PC-3 (cell line): ENCODE measurements at regions not wholly inside any gene's neighbourhood (a gene's known extent, or its start where the extent isn't known, plus 50 kb on each side); places are given as distances from the start of the nearest gene placed in this dataset.

Source experiments
- ATAC-seq: fragments of 200-7000 bp; cut with Tn5 transposase; 2 replicates; pipeline ENCODE4 v1.9.1; 2020; ENCODE audit warnings: mild to moderate bottlenecking, moderate library complexity
- BruUV-seq: library from RNA; stranded (reverse); fragments of 400-500 nt; replicated peaks from 2 replicates; lab custom pipeline; 2021; lab: Mats Ljungman, UMichigan
- CTCF ChIA-PET: fragments of 300-600 bp; sonication (Branson Sonifier 250); formaldehyde crosslinking; loops from one replicate; lab custom pipeline; 2022; ENCODE audit warnings: antibody characterized with exemption; lab: Charles Lee
- POLR2A ChIA-PET: fragments of 300-600 bp; sonication (Branson Sonifier 250); formaldehyde crosslinking; loops from one replicate; lab custom pipeline; 2022; ENCODE audit warnings: antibody characterized with exemption; ENCODE audit not compliant: unreplicated experiment; lab: Charles Lee
- DNase-seq: peaks from one replicate; pipeline ENCODE4 v3.0.0-alpha.2; 2015
- H2AFZ ChIP-seq: fragments of 300-600 bp; sonication (generic); 2 replicates; pipeline ENCODE4 v1.6.0; 2016; ENCODE audit warnings: antibody characterized with exemption, low read length
- H3F3A ChIP-seq: fragments of 300-600 bp; sonication (generic); one replicate; pipeline ENCODE4 v1.6.0; 2017; ENCODE audit warnings: antibody characterized with exemption, low read length, control low read depth, mild to moderate bottlenecking; ENCODE audit not compliant: unreplicated experiment
- H3K27ac ChIP-seq: fragments of 300-600 bp; sonication (generic); 2 replicates; pipeline ENCODE4 v1.5.1; 2016; ENCODE audit warnings: mild to moderate bottlenecking, low read length
- H3K27me3 ChIP-seq: fragments of 300-600 bp; sonication (generic); 2 replicates; pipeline ENCODE4 v1.6.1; 2016; ENCODE audit warnings: low read length, mixed read lengths
- H3K36me3 ChIP-seq: fragments of 300-600 bp; sonication (generic); 2 replicates; pipeline ENCODE4 v1.6.1; 2016; ENCODE audit warnings: low read depth, mixed run types, low read length, mixed read lengths
- H3K4me1 ChIP-seq: fragments of 300-600 bp; sonication (generic); 2 replicates; pipeline ENCODE4 v1.5.1; 2016; ENCODE audit warnings: low read length; ENCODE audit not compliant: insufficient read depth
- H3K4me2 ChIP-seq: fragments of 300-600 bp; sonication (generic); 2 replicates; pipeline ENCODE4 v1.6.0; 2016; ENCODE audit warnings: low read length
- H3K4me3 ChIP-seq: fragments of 300-600 bp; sonication (generic); 2 replicates; pipeline ENCODE4 v1.5.1; 2016; ENCODE audit warnings: mild to moderate bottlenecking, low read length, mixed read lengths
- H3K79me2 ChIP-seq: fragments of 300-600 bp; sonication (generic); 2 replicates; pipeline ENCODE4 v1.6.1; 2017; ENCODE audit warnings: low read length, mixed read lengths
- H3K9ac ChIP-seq: fragments of 300-600 bp; sonication (generic); 2 replicates; pipeline ENCODE4 v1.6.0; 2016; ENCODE audit warnings: mild to moderate bottlenecking, low read length
- H3K9me2 ChIP-seq: fragments of 300-600 bp; sonication (generic); replicated peaks from 2 replicates; pipeline ENCODE4 v1.6.1; 2016; ENCODE audit warnings: mixed run types, low read length, mixed read lengths
- H3K9me3 ChIP-seq: fragments of 300-600 bp; sonication (generic); 2 replicates; pipeline ENCODE4 v1.6.1; 2016; ENCODE audit warnings: low read length, mixed read lengths
- H4K20me1 ChIP-seq: fragments of 300-600 bp; sonication (generic); 2 replicates; pipeline ENCODE4 v1.6.1; 2016; ENCODE audit warnings: low read length, mixed read lengths
- CTCF ChIP-seq: fragments of 300-600 bp; sonication (generic); conservative IDR thresholded peaks from 2 replicates; pipeline ENCODE4 v1.5.1; 2017; ENCODE audit warnings: antibody characterized with exemption, low read depth, mild to moderate bottlenecking, low read length
- EZH2 ChIP-seq: fragments of 300-600 bp; sonication (generic); IDR thresholded peaks from one replicate; pipeline ENCODE4 v1.6.1; 2017; ENCODE audit warnings: antibody characterized with exemption, mild to moderate bottlenecking, low read length; ENCODE audit not compliant: unreplicated experiment
- EZH2phosphoT487 ChIP-seq: fragments of 300-600 bp; sonication (generic); IDR thresholded peaks from 2 replicates; pipeline ENCODE4 v1.6.1; 2018; ENCODE audit warnings: mild to moderate bottlenecking, antibody characterized with exemption, low read length, borderline replicate concordance
- intact Hi-C: fragments of 100-400 bp; cut with micrococcal nuclease; formaldehyde crosslinking; loops from 2 replicates; pipeline ENCODE4 v1.9.0; 2023

GRCh38 chr7:46296526-46296925 lies 375.5 kb upstream of the IGFBP3 start:
- H3K4me3 ChIP-seq = no peak overlapping the region

GRCh38 chr7:46294381-46294780 lies 373.3 kb upstream of the IGFBP3 start:
- H3K4me3 ChIP-seq = no peak overlapping the region
- no peak overlapping the region for H3K9ac ChIP-seq
- BruUV-seq = no TSS peak
- peaks cover 17% of the 10 kb centered on the region; the same call in 1 of the 2 replicates for H3K9me3 ChIP-seq
- H3K4me2 ChIP-seq = no peak overlapping the region
- H3K27ac ChIP-seq = no peak overlapping the region
- intact Hi-C loops = no loop called here
- peaks cover 29% of the 10 kb centered on the region for H3K4me1 ChIP-seq
- no peaks in the 10 kb centered on the region for H3K79me2 ChIP-seq
- no peaks in the 10 kb centered on the region for H4K20me1 ChIP-seq
- H3K36me3 ChIP-seq = no peaks in the 10 kb centered on the region
- ChIA-PET POLR2A (no interaction called here), CTCF (interaction anchor here (0.6 kb wide), 1 partner anchor 75 kb away, joined by 3 read pairs; no protein-coding TSS in a partner anchor)
- peak; percentile 10 for DNase-seq
- no peak for ATAC-seq
- no peaks in the 10 kb centered on the region for H3K9me2 ChIP-seq
- H3K27me3 ChIP-seq = no peaks in the 10 kb centered on the region
- TF ChIP-seq EZH2phosphoT487 (no peak), EZH2 (no peak), CTCF (no peak)
- no peaks in the 10 kb centered on the region for H3F3A ChIP-seq
- H2AFZ ChIP-seq = no peak overlapping the region

More at GRCh38 chr7:46296526-46296925, 375.5 kb upstream of the IGFBP3 start:
- DNase-seq (no peak), ATAC-seq (no peak)
- no TSS peak for BruUV-seq
- peaks cover 17% of the 10 kb centered on the region; the same call in 1 of the 2 replicates for H3K9me3 ChIP-seq
- CTCF ChIA-PET = no interaction called here
- no peak overlapping the region for H2AFZ ChIP-seq
- intact Hi-C loops = no loop called here
- H3K4me1 ChIP-seq = peaks cover 14% of the 10 kb centered on the region
- TF ChIP-seq EZH2 = no peak
- no peak for TF ChIP-seq EZH2phosphoT487
- no peak for TF ChIP-seq CTCF
- no peak overlapping the region for H3K27ac ChIP-seq
- H3K79me2 ChIP-seq = no peaks in the 10 kb centered on the region
- H3K9ac ChIP-seq = no peak overlapping the region
- no peaks in the 10 kb centered on the region for H3F3A ChIP-seq
- no peak overlapping the region for H3K4me2 ChIP-seq
- POLR2A ChIA-PET = no interaction called here
- no peaks in the 10 kb centered on the region for H3K27me3 ChIP-seq
- no peaks in the 10 kb centered on the region for H3K36me3 ChIP-seq
- no peaks in the 10 kb centered on the region for H4K20me1 ChIP-seq
- H3K9me2 ChIP-seq = no peaks in the 10 kb centered on the region

- intact Hi-C loops = no loop called here
- no TSS peak for BruUV-seq
- H3K79me2 ChIP-seq = no peaks in the 10 kb centered on the region
- POLR2A ChIA-PET = no interaction called here
- TF ChIP-seq EZH2phosphoT487 = no peak
- TF ChIP-seq EZH2 = no peak
- no peak for TF ChIP-seq CTCF
- ATAC-seq (no peak), DNase-seq (no peak)
- H3K4me2 ChIP-seq = no peak overlapping the region
- peaks cover 13% of the 10 kb centered on the region; the same call in 1 of the 2 replicates for H3K9me3 ChIP-seq
- CTCF ChIA-PET = no interaction called here
- no peak overlapping the region for H2AFZ ChIP-seq
- H3F3A ChIP-seq = no peaks in the 10 kb centered on the region
- no peaks in the 10 kb centered on the region for H3K27me3 ChIP-seq
- no peaks in the 10 kb centered on the region for H3K36me3 ChIP-seq
- peak overlapping the region; percentile 98; the same call in 1 of the 2 replicates for H3K27ac ChIP-seq
- H4K20me1 ChIP-seq = no peaks in the 10 kb centered on the region
- no peak overlapping the region for H3K4me3 ChIP-seq
- H3K4me1 ChIP-seq = peaks cover 29% of the 10 kb centered on the region
- no peaks in the 10 kb centered on the region for H3K9me2 ChIP-seq
- H3K9ac ChIP-seq = no peak overlapping the region
These were observed 371.7 kb upstream of the IGFBP3 start for GRCh38 chr7:46292741-46293140.
